SK-N-SH treated with all-trans-retinoic acid at 6 μM for 48 hours (cell line): ENCODE measurements at regions not wholly inside any gene's neighbourhood (a gene's known extent, or its start where the extent isn't known, plus 50 kb on each side); places are given as distances from the start of the nearest gene placed in this dataset.

ENCODE experiments used
- ARNTL ChIP-seq: fragments of 450-650 bp; formaldehyde crosslinking; IDR thresholded peaks from 2 replicates; pipeline ENCODE4 v1.5.0; 2020; ENCODE audit warnings: low read depth, mild to moderate bottlenecking, moderate library complexity, borderline replicate concordance
- CREB5 ChIP-seq: fragments of 250-450 bp; sonication (Bioruptor Pico); IDR thresholded peaks from 2 replicates; pipeline ENCODE4 v1.5.1; 2020; ENCODE audit warnings: low read depth, mild to moderate bottlenecking, moderate library complexity
- CSDC2 ChIP-seq: fragments of 250-450 bp; sonication (Bioruptor Pico); IDR thresholded peaks from 2 replicates; pipeline ENCODE4 v1.5.0; 2020; ENCODE audit warnings: mild to moderate bottlenecking, moderate library complexity
- ISL1 ChIP-seq: fragments of 250-450 bp; sonication (Bioruptor Pico); IDR thresholded peaks from 2 replicates; pipeline ENCODE4 v2.1.2; 2022; ENCODE audit warnings: mild to moderate bottlenecking, moderate library complexity
- OSR1 ChIP-seq: fragments of 250-450 bp; sonication (Bioruptor Pico); IDR thresholded peaks from 2 replicates; pipeline ENCODE4 v1.8.0; 2022; ENCODE audit warnings: moderate library complexity, mild to moderate bottlenecking, inconsistent platforms
- PATZ1 ChIP-seq: fragments of 250-450 bp; sonication (Bioruptor Pico); IDR thresholded peaks from 2 replicates; pipeline ENCODE4 v1.8.0; 2020; ENCODE audit warnings: mild to moderate bottlenecking, moderate library complexity, borderline replicate concordance
- RARB ChIP-seq: fragments of 250-450 bp; sonication (Bioruptor Pico); IDR thresholded peaks from 2 replicates; pipeline ENCODE4 v1.8.0; 2021; ENCODE audit warnings: mild to moderate bottlenecking, moderate library complexity
- TCF4 ChIP-seq: fragments of 250-450 bp; sonication (Bioruptor Pico); IDR thresholded peaks from 2 replicates; pipeline ENCODE4 v1.8.0; 2021; ENCODE audit warnings: mild to moderate bottlenecking, moderate library complexity, borderline replicate concordance
- TOX ChIP-seq: fragments of 250-450 bp; sonication (Bioruptor Pico); IDR thresholded peaks from 2 replicates; pipeline ENCODE4 v1.8.0; 2021; ENCODE audit warnings: mild to moderate bottlenecking, moderate library complexity, borderline replicate concordance
- TSHZ2 ChIP-seq: fragments of 250-450 bp; sonication (Bioruptor Pico); IDR thresholded peaks from 2 replicates; pipeline ENCODE4 v1.5.0; 2020; ENCODE audit warnings: mild to moderate bottlenecking, moderate library complexity
- ZC3H10 ChIP-seq: fragments of 250-450 bp; sonication (Bioruptor Pico); IDR thresholded peaks from 2 replicates; pipeline ENCODE4 v1.5.1; 2021; ENCODE audit warnings: mild to moderate bottlenecking, moderate library complexity
- ZFP3 ChIP-seq: fragments of 250-450 bp; sonication (Bioruptor Pico); IDR thresholded peaks from 2 replicates; pipeline ENCODE4 v1.5.0; 2020; ENCODE audit warnings: mild to moderate bottlenecking, moderate library complexity
- ZFP30 ChIP-seq: fragments of 450-650 bp; formaldehyde crosslinking; IDR thresholded peaks from 2 replicates; pipeline ENCODE4 v1.5.0; 2022; ENCODE audit warnings: mild to moderate bottlenecking, moderate library complexity
- ZNF565 ChIP-seq: fragments of 450-650 bp; formaldehyde crosslinking; conservative IDR thresholded peaks from 2 replicates; pipeline ENCODE4 v1.5.0; 2020; ENCODE audit warnings: low read depth, mild to moderate bottlenecking, moderate library complexity

- TF ChIP-seq ARNTL (CRISPR knock-in tag), result no peak
- TF ChIP-seq ZFP30 (CRISPR knock-in tag), result no peak
- TF ChIP-seq RARB, result no peak
- no peak for TF ChIP-seq ISL1
- no peak; the same call in 1 of the 2 replicates for TF ChIP-seq TSHZ2 (CRISPR knock-in tag)
- no peak for TF ChIP-seq PATZ1 (CRISPR knock-in tag)
- TF ChIP-seq ZFP3 (CRISPR knock-in tag), result no peak
- TF ChIP-seq ZNF565, result no peak
- TF ChIP-seq TCF4, result no peak
- TF ChIP-seq CSDC2 (CRISPR knock-in tag), result no peak
- no peak for TF ChIP-seq CREB5
- TF ChIP-seq TOX (CRISPR knock-in tag), result no peak
- no peak for TF ChIP-seq OSR1 (CRISPR knock-in tag)
- no peak for TF ChIP-seq ZC3H10
These were observed 171.7 kb upstream of the KLF12 start for GRCh38 chr13:74305876-74306275.
